Activated naive CD4-positive, alpha-beta T cell treated with anti-CD3 and anti-CD28 coated beads, Interleukin-2, amount 50 U/mL, for 72 hours (primary cell): ENCODE measurements at regions not wholly inside any gene's neighbourhood (a gene's known extent, or its start where the extent isn't known, plus 50 kb on each side); places are given as distances from the start of the nearest gene placed in this dataset.
"Not testable (repeated sequence)": the region's sequence is repeated elsewhere in the genome, so short reads cannot be mapped to it uniquely, and the experiment has no call there.

Source experiments
- ATAC-seq, 2 donors: fragments of 150-1000 bp; cut with Tn5 transposase; 2 replicates each; pipeline ENCODE4 v1.10.0; 2021; ENCODE audit warnings: mild to moderate bottlenecking in 2 of 2, moderate library complexity in 2 of 2
- DNase-seq, 2 donors: peaks; one replicate each; pipeline ENCODE4 v3.0.0; 2021 to 2022; ENCODE audit warnings: low spot score in 2 of 2
- H3K27ac Mint-ChIP-seq, 2 donors: one replicate each; pipeline ENCODE4 v1.8.0; 2022; ENCODE audit warnings: mild to moderate bottlenecking in 2 of 2, mixed read lengths in 2 of 2
- H3K36me3 Mint-ChIP-seq, 2 donors: one replicate each; pipeline ENCODE4 v1.8.0; 2022; ENCODE audit warnings: mixed read lengths in 2 of 2
- H3K9me3 Mint-ChIP-seq, 2 donors: one replicate each; pipeline ENCODE4 v1.8.0; 2022; ENCODE audit warnings: mixed read lengths in 2 of 2

DNA sequence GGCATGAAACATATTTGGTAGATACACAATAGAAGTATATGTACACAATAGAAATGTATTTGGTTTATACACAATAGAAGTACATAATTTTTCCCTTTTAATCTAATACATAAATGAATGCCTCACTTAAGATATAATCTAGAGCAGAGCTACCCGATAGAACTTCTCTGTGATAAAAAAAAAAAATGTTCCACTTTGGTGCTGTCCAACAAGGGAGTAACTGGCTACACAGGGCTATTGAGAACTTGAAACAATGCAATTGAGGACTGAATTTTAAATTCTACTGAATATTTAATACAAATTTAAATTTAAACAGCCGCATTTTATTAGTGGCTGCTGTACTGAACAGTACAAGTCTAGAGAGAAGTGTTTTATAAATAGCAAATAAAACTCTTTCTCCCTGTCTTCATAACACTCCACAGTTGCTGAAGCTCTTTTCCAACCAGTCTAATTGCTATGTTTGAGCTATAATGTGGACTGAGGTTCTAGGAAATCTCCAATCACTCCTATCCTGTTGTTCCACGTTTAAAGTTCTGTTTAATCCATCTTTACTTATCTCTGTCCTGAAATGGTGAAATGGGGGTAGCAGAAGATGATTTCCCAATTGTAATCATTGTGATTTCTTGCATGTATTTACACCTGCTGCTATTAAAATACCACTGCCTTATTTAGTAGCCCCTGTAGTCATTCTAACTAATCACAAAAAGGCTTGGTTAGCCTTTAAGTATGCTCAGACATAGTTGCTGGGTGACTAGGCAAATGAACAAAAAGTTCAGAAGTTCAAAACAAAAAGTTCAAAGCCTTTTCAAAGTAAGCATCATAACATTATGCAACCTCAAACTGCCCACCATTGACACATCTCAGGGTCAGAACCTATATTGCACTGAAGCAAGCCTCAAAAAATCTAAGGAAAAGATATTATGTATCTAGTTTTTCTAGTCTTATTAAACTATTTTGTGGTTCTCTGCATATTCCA, 192.3 kb upstream of the C1orf87 start:
- no peaks in the 10 kb centered on the region for H3K36me3 Mint-ChIP-seq
- no peak overlapping the region for H3K27ac Mint-ChIP-seq
- peaks cover 0 to 11% of the 10 kb centered on the region in 2 donors for H3K9me3 Mint-ChIP-seq

DNA sequence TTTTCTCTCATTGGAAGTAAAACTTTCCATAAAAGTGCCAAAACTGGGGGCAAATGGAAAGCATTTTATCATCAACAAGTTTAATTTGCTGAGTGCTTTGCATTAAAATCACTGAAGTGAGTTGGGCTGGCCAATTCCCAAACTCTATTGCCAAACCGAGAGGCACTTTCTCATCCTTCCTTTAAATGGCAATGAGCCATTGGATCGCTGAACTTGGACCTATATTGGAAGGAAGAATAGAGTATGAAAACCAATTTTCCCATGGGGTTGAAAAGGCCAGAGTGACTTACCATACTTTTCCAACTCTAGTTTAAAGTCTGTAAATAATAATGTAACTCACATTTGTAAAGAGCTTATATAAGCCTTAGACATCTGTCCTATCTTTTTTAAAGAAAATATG, 189.1 kb upstream of the C1orf87 start:
- H3K9me3 Mint-ChIP-seq = no peaks in the 10 kb centered on the region
- DNase-seq = no peak
- H3K36me3 Mint-ChIP-seq = no peaks in the 10 kb centered on the region
- ATAC-seq = no peak
- no peak overlapping the region for H3K27ac Mint-ChIP-seq

More for the DNA sequence above, 192.3 kb upstream of the C1orf87 start:
- no peak for ATAC-seq
- no peak for DNase-seq

DNA sequence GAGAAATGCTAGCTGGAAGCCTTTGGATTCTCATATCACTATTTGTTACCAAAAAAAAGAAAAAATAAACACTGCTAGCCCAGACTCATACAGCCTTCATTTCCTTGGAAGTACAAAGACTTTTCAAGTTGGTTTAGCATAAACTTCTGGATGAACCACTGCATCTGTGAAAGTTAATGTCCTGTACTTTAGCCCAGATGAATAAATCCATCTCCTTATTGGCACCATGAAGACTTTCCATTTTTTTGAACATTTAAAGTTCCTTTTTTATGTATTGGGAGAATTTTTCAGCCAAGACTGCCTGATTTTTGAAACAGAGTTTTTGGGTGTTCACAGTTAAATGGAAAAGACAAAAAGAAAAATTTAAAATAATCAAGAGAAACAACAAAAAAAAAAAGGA, 184.0 kb upstream of the C1orf87 start:
- Mint-ChIP-seq H3K27ac (no peak overlapping the region), H3K9me3 (no peaks in the 10 kb centered on the region), H3K36me3 (no peaks in the 10 kb centered on the region)
- ATAC-seq = no peak
- no peak for DNase-seq

DNA sequence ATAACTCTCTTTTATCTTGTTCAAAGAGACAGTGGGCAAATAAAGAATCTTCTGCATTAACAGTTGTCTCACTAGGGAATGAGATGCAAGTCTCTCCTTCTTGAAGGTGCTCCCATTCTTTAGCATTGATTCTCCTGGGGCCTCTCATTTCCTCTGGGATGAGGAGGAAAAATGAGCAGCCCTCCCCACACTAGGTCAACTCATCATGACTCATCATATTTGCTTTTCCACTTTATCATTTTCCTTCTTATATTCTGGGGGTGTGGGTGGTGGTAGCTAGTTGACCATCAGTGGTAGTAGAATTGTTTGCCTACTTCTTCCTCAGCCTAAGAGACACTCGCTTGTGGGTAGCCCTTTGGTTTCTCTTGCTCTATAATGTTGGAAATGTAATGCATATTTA, 182.0 kb upstream of the C1orf87 start:
- Mint-ChIP-seq H3K27ac (no peak overlapping the region), H3K36me3 (no peaks in the 10 kb centered on the region), H3K9me3 (no peaks in the 10 kb centered on the region)
- ATAC-seq = no peak
- DNase-seq = no peak

DNA sequence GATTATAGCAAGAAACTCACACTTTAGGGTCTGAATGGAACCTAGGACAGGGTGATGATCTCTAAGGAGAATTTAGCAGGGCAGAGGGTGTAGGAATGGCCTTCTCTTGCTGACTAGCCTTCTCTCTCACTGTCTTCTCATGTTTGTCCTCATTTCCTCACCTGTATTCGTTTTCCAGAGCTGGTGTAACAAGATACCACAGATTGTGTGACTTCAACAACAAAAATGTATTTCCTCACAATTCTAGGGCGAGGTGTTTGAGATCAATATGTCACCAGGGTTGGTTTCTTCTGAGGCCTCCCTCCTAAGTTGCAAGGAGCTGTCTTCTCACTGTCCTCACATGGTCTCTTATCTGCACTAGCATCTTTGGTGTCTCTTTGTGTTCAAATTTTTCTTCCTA, 177.9 kb upstream of the C1orf87 start:
- ATAC-seq (no peak), DNase-seq (no peak)
- Mint-ChIP-seq H3K9me3 (peaks cover 0 to 7% of the 10 kb centered on the region in 2 donors), H3K27ac (no peak overlapping the region), H3K36me3 (no peaks in the 10 kb centered on the region)

DNA sequence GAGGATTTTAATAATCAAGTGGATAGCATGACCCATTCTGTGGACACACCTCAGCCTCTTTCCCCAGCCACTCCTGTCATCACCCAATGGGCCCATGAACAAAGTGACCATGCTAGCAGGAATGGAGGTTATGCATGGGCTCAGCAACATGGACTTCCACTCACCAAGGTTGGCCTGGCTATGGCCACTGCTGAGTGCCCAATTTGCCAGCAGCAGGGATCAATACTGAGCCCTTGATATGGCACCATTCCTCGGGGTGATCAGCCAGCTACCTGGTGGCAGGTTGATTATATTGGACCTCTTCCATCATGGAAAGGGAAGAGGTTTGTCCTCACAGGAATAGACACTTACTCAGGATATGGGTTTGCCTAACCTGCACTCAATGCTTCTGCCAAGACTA, 173.9 kb upstream of the C1orf87 start:
- H3K36me3 Mint-ChIP-seq, H3K27ac Mint-ChIP-seq, DNase-seq, ATAC-seq: not testable (repeated sequence)
- peaks cover under 1 to 10% of the 10 kb centered on the region in 2 donors for H3K9me3 Mint-ChIP-seq

DNA sequence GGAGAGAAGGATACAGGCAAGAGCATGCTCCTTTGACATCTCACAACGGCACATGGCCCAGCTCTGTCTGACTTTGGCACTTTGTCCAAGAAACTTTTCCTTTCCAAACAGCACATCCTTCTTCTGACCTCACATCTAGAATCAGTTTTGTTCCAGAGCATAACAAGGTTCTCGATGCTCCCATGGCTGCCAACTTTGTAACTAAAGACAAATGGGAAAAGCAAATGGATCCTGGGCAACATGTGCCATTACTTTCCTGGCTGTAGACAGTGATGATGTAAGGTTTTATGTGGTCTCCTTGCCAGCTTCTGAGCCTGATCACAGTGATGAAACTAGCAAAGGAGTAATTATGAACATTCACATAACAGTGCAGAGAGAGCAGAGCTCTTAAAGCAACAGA, 171.8 kb upstream of the C1orf87 start:
- Mint-ChIP-seq H3K36me3 (no peaks in the 10 kb centered on the region), H3K27ac (no peak overlapping the region), H3K9me3 (peaks cover 4 to 10% of the 10 kb centered on the region in 2 donors)
- ATAC-seq (no peak), DNase-seq (no peak)

DNA sequence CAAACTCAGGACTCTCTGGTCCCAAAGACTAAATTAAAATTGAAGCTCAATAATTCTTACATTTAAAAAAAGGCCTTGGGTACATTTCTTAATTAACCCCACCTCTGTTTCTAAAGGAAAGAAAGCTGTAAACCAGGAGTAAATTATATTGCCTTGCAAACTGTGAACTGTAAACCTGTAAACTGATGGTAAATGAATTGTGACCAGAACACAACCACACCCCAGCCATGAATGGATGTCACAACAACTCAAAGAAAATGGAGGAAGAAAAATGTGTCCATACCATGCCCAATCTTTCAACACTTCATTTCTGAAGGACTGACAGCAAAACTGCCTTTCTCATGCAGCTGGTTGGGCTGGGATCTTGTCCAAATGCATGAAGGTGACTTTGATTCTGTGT, 171.3 kb upstream of the C1orf87 start:
- no peak for ATAC-seq
- H3K9me3 Mint-ChIP-seq = peaks cover 4 to 10% of the 10 kb centered on the region in 2 donors
- DNase-seq = no peak
- no peak overlapping the region for H3K27ac Mint-ChIP-seq
- H3K36me3 Mint-ChIP-seq = no peaks in the 10 kb centered on the region

DNA sequence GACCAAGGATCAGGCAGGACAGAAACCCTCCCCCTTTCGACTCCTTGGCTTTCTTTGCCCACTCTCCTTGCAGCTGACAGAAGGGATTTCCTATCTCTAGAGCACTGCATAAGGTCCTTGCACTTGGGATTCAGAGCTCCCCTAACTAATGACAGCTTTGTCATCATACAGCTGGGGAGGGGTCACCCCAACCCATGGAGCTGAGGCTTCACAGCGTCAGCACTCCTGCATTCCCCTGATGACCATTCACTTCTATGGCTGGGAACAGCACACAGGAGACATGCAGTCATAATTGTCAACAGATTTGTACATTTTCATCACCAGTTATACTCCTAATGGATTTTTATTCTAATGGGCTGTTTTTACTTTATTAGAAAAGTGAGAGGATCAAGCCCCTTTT, 161.7 kb upstream of the C1orf87 start:
- ATAC-seq (no peak), DNase-seq (no peak)
- Mint-ChIP-seq H3K9me3 (no peaks in the 10 kb centered on the region), H3K36me3 (no peaks in the 10 kb centered on the region), H3K27ac (no peak overlapping the region)

DNA sequence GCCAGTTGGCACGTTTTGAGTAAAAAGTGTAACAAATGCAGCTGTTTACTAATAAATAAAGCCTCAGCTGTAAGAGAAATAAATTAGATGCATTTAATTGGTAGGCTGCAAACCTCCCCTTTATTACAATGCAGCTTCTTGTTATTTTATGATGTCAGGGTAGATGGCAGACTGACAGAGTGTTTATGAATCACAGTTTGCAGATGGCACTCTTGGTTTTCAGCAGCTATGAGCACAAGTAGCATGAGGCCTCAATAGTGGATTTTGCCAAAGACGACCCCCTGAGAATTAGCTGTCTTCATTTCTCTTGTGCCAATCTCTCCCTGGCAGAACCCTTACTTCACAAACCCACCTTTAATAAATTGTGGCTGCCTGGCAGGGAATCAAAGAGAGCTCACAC, 161.2 kb upstream of the C1orf87 start:
- no peaks in the 10 kb centered on the region for H3K9me3 Mint-ChIP-seq
- no peak overlapping the region for H3K27ac Mint-ChIP-seq
- DNase-seq (no peak), ATAC-seq (no peak)
- no peaks in the 10 kb centered on the region for H3K36me3 Mint-ChIP-seq

DNA sequence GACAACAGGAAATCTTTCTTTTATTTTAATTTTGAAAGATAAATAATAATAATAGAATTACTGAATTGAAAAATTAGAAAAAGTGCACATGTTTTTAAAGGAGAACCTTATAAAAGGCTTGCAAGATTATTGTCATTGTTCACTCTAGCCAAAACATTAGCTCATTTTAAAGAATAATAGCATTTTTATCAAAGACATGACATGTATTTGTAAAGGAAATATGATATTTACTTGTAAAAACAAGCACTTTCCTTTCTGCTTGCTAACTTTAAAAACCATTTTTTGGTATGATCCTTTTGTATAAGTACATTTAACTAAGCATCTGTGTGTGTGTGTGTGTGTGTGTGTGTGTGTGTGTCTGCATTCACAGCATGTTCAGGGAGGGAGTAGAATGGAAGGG, 156.3 kb upstream of the C1orf87 start:
- no peak overlapping the region for H3K27ac Mint-ChIP-seq
- DNase-seq (no peak), ATAC-seq (no peak)
- no peaks in the 10 kb centered on the region for H3K36me3 Mint-ChIP-seq
- no peaks in the 10 kb centered on the region for H3K9me3 Mint-ChIP-seq

DNA sequence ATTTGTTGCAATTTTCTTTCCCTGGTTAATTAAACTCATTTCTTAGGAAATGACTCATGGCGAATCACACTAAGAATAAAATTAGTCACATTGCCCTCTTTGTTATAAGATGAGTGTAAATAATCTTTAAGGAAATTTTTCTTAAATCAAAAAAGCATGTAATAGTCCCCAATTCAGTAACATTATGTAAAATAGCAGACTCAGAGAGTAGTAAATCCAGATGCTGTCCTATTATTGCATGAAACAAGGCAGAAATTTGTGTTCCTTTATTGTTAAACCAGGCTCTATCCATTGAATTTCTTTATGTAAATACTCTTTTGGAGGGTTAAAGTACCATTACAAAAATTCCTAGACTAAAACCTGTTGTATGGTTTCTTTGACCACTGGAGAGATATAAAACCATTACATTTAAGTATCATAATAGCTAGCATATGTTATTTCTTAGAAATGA, 154.5 kb upstream of the C1orf87 start:
- Mint-ChIP-seq H3K27ac (no peak overlapping the region), H3K36me3 (no peaks in the 10 kb centered on the region), H3K9me3 (no peaks in the 10 kb centered on the region)
- DNase-seq (no peak), ATAC-seq (peak in 1 of 2 donors; percentile 66)

DNA sequence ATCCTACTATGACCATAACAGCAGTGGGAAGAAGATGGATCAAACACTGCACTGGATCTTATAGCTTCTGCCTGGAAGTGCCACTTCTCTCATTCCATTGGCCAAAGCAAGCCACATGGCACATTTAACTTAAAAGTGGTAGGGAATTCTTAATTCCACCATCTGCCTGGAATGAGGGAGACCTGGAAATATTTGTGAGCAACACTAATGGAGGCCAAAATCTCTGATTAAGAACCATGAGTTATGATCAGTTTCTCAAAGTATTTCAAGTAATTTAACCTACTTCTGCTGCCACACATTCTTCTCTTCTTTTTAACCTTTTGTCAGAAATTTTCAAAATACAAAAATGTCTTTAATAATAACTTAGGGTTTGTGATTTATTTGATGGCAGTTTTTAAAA, 154.0 kb upstream of the C1orf87 start:
- no peaks in the 10 kb centered on the region for H3K9me3 Mint-ChIP-seq
- DNase-seq = no peak
- ATAC-seq = no peak
- H3K36me3 Mint-ChIP-seq = no peaks in the 10 kb centered on the region
- H3K27ac Mint-ChIP-seq = no peak overlapping the region

DNA sequence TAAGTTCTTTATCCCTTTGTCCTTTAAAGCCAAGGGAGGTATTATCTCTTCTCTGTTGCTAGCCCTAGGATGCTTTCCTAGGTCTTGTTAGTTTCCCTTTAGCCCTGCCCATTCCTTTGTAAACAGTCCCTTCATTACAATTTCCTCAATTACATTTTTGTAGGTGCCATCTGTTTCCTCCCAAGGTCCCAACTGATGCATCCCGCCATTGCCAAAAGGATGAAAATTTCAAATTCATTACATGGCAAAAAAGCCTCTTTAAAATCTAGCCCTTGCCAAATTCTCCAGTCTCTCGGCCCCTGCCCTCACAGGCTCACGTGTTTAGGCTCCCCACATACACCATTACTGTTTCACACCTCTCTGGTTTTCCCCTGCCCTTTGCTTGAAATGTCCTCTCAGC, 151.9 kb upstream of the C1orf87 start:
- DNase-seq (no peak), ATAC-seq (no peak)
- no peaks in the 10 kb centered on the region for H3K36me3 Mint-ChIP-seq
- H3K27ac Mint-ChIP-seq = no peak overlapping the region
- H3K9me3 Mint-ChIP-seq = no peaks in the 10 kb centered on the region

DNA sequence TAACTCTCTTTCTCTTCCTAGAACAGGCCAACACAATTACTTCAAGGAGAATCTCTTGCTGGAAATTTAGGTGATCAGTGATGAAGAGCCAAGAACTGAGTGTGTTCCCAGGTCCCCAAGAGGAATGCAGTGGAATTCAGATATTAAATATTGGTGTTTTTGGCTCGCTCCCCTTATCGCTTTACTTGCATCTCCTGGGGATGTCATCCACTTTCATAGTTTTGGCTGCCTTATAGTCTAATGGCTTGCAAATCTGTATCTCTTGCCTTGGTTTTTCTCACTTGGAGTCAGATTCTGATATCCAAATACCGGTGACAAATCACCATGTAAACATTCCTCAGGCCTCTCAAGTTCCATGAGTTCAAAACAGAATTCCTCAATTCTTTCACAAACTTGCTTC, 151.0 kb upstream of the C1orf87 start:
- H3K36me3 Mint-ChIP-seq = no peaks in the 10 kb centered on the region

DNA sequence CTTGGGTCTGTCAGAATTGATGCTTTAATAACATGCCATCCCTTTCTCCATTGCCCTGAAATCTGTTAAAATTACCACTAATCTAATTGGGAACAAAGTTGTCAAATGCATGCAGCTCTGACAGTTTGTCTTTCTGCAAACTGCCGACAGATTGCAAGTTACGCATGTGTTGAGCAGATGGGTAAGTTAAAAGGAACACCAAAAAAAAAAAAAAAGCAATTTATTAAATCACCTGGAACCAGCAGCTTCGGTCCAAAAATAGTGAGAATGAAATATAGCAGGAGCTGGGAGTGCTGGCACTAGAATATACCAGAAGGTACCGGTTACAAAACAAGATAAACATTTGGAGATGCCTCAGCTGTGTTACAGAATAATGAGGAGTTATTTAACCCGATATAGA, 149.6 kb upstream of the C1orf87 start:
- Mint-ChIP-seq H3K36me3 (no peaks in the 10 kb centered on the region), H3K27ac (no peak overlapping the region), H3K9me3 (no peaks in the 10 kb centered on the region)
- no peak for DNase-seq
- no peak for ATAC-seq

More for the DNA sequence above, 151.0 kb upstream of the C1orf87 start:
- Mint-ChIP-seq H3K9me3 (no peaks in the 10 kb centered on the region), H3K27ac (no peak overlapping the region)
- ATAC-seq = no peak
- DNase-seq = no peak

DNA sequence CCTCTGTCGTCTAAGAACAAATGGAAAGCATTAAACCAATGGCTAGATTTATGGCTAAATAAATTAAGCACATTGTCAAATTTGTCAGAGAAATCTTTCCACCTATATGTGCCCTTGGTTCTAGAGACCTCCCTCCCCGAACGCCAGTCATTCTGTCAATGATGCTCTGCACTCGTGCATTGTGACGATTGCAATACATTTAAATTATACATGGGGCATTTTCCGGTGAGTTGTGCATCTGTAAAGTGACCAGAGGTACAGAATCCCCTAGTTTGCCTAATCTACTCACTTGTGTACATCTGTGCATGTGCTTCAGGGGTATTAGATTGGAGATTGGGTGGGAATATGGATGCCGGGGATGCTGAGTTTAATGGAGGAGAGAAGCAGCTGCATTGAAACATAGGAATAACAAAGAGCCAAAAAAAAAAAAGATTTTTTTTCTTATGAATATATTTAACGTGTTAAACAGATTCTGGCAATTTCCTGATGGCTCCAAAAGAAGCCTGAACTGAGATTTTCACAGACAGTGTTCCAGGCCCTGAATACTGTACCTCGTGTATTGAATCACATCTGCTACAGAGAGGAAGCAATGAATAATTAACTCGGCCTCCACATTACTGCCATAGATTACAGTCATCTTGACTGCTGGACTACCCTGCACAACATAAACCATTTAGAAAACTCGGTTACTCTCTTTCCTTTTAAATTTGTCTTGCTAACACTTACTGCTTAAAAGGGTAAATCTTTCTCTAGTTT, 149.0 kb upstream of the C1orf87 start:
- Mint-ChIP-seq H3K27ac (no peak overlapping the region), H3K9me3 (no peaks in the 10 kb centered on the region), H3K36me3 (no peaks in the 10 kb centered on the region)
- ATAC-seq (no peak), DNase-seq (no peak)
